Activated CD8-positive, alpha-beta memory T cell treated with anti-CD3 and anti-CD28 coated beads, Interleukin-2, amount 50 U/mL, for 48 hours (primary cell): ENCODE measurements at regions not wholly inside any gene's neighbourhood (a gene's known extent, or its start where the extent isn't known, plus 50 kb on each side); places are given as distances from the start of the nearest gene placed in this dataset.

Source experiments
- DNase-seq: peaks from one replicate; pipeline ENCODE4 v3.0.0-alpha.2; 2020

DNA sequence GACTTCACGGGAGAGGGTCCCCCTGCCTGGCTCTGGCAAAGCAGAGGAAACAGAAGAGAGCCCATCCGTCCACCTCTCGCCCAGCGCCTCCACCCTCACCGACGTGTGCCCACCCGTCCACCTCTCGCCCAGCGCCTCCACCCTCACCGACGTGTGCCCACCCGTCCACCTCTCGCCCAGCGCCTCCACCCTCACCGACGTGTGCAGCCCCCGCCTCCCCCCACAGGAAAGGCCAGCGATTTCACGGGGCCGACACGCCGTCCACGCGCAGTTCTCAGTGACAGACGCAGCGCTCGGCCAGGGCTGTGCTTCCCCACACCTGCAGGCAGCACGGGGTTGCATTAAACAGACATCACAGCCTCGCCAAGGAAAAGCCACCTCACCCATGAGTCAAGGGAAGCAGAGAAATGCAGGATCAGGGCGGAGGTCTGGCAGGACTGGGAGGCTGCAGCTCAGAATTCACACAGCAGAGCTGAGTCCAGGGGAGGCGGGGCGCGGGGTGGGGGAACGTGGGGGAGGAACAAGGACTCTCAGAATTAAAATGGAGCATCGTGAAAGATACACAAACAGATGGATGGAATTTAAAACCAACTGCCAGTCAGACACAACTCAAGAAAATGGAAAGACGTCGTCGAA lies 377.7 kb downstream of the BRD1 start:
- DNase-seq, result no peak

DNA sequence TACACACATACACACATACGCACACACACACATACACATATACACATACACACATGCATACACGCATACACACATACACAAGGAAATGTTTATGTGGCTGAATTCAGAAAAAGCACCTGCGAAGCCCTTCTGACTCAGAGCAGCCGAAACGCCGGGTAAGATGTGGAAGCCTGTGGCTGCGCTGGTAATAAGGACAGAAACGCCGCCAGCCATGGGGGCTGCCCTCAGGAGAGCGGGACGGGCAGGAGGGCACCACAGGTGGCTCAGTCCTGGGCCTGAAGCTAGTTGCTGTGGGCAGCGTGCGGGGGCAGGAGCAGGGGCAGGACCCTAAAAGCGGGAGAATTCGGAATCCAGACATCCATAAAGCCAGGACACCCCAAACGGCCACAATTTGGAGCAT lies 378.3 kb downstream of the BRD1 start:
- DNase-seq, result no peak

GRCh38 chr22:49448526-49448925 lies 379.1 kb downstream of the BRD1 start:
- DNase-seq, result no peak

- no peak for DNase-seq
Observed at GRCh38 chr22:49447837-49448236, 379.8 kb downstream of the BRD1 start.

- no peak for DNase-seq
Observed at GRCh38 chr22:49446759-49447710, 380.6 kb downstream of the BRD1 start.

DNA sequence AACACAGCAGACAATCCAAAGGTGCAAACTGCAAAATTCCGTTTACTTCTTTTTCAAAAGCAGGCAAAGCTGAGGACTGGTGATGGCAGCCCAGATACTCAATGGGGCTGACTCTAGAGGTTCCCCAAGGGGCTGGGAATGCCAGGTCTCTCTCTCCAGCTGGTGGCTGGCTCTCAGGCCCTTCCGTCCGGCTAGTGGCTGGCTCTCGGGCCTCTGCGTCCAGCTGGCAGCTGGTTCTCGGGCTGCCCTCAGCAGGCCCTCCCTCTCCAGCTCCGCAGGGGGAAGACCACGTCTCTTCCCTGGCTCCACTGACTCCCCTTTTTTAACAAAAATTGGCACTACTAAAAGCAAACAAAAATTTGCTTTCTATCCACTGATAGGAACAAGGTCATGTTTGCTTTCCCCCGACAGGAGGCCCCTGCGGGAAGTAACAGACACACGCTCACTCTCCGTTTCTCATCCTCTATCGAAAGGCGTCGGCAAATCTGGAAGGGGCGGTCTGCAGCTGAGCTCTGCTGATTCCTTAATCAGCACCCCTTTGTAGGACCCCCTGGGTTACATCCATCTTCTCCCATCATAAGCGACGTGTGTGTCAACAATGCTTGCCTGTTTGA lies 381.4 kb downstream of the BRD1 start:
- DNase-seq, result no peak

DNA sequence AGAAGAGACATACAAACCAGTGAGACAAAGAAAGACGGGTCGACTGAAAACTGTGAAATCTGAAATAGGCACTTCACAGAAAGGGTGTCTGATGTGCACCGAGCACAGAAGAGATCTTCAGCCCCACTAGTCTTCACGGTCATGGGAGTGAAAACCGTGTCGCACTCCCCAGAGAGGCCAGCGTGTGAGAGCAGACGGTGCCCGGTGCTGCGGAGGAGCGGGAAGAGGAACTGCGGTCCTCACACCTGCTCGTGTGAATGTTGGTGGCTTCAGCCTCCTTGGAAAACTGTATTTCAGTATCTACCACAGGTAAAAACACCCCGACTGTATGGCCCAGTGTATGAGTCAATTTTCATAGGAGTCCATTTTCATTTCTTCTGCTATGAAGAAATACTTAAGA lies 382.9 kb downstream of the BRD1 start:
- no peak for DNase-seq

GRCh38 chr22:49440931-49441330 lies 386.7 kb downstream of the BRD1 start:
- no peak for DNase-seq

DNA sequence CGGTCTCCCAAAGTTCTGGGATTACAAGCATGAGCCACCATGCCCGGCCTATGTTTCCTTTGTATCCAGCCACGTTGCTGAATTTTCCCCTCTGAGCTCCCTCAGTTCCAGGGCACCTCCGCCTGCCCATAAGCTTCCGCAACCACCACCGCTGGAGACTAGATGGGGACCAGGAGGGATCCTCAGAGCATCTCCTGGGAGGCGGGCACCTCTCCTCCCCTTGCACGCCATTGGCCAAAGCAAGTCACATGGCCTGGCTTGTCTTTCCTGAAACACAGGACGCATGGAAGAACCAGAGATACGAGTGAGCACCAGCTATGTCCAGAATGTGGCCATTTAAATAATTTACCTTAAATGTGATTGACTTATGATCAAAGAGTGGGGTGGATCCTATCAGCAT lies 388.3 kb downstream of the BRD1 start:
- DNase-seq, result no peak

DNA sequence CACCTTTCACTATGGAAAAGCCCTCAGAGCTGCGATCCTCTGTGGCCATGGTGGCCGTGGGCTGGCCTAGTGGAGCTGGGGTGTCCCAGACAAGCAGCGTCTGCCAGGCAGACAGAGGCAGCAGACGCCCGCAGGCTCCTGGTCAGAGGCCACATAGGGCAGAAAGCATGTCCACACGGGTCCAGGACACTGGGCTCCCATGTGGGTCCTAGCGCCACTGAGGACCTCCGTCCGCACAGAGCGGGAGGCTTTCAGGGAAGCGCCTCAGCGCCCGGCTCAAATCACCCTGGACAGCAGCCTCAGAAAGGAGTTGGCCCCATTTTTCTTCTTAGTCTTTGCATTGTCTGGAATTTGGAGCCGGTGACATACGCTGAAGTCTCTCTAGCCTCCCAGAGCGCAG lies 389.7 kb downstream of the BRD1 start:
- no peak for DNase-seq

- DNase-seq, result no peak
Observed at GRCh38 chr22:49437356-49437755, 390.3 kb downstream of the BRD1 start.

DNA sequence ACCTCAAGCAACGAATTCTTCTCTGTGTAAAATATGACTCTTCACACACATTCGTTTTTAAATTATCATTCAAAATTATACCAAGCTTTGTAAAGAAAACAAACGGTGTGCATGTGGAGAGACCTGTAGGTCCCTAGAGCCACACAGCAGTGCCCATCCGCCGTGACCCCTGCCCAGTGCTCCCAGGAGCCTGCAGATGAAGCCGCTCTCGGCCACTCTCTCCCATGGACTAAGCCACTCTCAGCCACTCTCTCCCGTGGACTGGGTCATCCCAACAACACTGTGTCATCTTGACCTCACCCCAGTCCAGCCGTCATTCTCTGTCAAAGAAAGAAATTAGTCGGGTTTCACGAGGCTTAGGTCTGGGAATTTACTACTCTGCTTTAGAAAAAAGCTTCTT lies 391.6 kb downstream of the BRD1 start:
- no peak for DNase-seq

GRCh38 chr22:49435596-49435995 lies 392.1 kb downstream of the BRD1 start:
- DNase-seq, result no peak

DNA sequence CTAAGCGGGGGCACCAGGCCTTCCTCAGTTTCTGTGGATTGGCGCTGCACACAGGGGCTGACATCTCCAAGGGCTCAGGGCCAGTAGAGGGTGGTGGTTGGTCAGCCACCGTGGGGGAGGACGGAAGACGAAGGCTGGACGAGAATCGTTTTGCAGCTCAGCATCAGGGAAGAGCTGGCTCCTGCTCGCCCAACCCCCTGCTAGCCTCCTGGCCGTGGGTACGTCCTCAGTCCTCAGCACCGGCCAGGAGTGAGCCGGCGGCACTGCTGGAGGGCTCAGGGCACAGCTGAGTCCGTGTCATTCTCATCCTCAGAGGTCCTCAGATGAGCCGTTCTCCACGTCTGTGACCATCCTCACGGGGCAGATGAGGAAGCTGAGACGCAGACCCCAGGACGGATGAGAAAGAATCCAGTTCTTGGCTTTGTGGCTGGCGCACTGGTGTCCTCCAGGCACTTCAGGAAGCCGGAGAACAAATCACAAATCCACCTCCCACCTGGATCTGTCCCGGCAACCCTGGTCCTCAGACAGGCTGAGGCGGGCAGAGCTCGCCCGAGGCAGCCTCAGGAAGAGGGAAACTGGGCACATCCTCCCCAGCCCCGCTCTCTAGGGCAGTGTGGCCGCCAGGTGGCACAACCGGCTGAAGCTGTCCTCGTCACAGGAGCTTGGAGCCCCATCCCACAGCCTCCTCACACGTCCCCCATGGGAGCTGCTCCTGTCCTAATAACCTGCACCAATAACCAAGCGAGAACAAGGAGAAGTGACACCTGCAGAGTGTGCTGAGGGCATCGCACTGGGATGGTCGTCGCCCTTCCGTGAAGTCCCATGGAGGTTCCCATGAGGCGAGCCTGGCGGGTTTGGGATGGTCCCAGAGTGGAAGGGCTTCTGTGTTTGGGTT lies 393.7 kb downstream of the BRD1 start:
- peak; percentile 40 for DNase-seq

GRCh38 chr22:49432897-49433443 lies 394.7 kb downstream of the BRD1 start:
- no peak for DNase-seq

DNA sequence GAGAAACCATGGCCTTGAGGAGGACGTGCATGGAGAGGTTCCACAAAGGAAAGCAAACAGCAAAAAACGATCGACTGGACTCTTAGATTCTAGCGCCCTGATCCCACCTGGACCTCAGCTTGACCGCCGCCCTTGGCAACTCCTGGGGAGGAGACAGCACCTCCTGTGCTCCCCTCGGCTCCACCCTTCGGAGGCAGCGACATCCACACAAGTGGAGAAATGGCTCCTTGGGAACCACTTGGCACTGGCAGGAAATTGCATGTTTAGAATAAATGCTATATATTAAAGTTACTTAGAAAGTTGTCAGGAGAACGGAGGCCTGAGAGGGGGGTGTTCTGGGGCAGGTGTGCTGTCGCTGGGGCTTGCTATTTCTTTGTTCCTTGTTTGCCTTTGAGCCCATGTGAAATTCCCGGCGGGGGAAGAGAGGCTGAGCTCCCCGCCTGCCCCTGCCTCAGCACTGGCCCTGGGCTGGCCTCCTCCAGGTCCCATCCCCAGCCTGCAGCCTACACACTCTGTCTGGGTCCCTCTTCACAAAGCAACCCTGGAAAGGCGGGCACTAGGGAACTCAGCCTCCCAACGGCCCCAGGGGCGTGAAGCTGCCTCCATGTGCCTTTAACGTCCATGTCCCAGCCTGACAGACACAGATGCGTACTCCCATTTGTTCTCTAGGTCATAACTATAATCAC lies 395.3 kb downstream of the BRD1 start:
- DNase-seq, result no peak

DNA sequence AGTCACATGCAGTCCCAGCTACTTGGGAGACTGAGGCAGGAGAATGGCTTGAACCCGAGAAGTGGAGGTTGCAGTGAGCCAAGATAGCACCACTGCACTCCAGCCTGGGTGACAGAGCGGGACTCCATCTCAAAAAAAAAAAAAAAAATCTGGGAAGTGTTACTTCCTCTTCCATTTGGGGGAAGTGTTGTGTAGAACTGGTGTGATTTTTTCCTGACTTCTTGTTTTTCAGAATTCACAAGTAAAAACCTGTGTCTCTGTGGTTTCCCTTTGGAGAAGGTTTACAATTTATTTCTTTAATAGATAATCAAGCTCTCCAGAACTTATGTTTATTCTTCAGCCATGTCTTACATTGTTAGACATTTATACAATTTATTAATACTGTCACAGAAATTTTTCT lies 396.1 kb downstream of the BRD1 start:
- no peak for DNase-seq

DNA sequence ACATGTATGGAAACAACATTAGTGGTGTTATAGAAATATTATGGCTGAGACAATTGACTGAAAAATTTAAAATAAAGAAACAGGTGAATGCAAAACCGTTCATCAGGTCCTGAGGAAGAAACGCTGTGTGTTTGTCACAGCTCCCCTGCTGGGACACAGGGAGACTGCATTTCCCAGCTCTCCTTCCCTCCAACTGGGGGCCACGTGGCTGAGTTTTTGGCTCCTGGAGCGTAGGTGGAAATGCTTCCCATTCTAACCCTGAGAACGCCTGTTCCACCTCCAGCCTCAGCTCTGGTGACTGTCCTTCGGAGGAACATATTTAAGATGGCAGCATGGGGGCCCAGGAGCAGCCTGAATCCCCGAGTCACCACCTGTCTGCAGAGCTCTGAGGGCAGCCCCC lies 398.6 kb downstream of the BRD1 start:
- DNase-seq, result no peak

- DNase-seq, result peak; percentile 7
Observed at GRCh38 chr22:49427941-49428340, 399.7 kb downstream of the BRD1 start.

DNA sequence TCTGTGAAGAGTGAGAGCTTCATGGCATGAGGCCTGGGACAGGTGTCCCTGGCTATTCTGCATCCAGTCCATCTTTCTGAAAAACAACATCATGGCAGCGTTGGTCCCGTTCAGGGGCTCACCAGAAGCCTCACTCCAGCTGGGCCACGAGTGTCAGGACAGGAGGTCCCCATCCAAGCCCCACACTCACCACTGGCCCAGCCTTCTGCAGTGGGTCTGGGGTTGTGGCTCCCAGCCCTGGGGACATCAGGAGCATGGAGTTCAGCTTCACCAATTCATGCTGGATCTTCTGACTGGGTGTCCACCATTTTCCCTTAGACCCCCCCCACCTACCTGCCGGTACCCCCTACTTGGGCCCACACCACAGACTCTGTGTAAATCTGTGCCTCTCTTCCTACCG lies 400.3 kb downstream of the BRD1 start:
- peak; percentile 12 for DNase-seq

DNA sequence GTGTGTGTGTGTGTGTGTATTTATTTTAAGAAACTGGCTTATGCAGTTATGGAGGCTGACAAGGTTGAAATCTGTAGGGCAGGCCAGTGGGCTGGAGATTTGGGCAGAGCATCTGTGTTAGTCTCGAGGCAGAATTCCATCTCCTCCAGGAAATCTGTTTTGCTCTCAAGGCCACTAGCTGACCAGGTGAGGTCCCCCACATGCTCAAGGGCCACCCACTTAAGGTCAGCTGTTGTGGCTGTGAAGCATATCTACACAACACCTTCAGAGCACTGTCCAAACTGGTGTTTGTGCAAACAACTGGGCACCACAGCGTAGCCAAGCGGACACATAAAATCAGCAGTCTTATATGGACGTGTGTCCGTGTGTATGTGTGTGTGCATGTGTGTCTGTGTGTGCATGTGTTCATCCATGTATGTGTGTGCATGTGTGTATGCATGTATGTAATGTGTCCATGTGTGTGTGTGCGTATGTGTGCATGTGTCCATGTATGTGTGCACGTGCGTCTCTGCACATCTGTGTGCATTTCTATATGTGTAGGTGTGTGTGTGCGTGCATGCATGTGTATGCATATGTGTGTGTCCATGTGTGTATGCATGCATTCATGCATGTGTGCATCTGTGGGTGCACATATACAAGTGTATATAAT lies 400.9 kb downstream of the BRD1 start:
- peak; percentile 22 for DNase-seq
